H9 (cell line): ENCODE measurements at regions not wholly inside any gene's neighbourhood (a gene's known extent, or its start where the extent isn't known, plus 50 kb on each side); places are given as distances from the start of the nearest gene placed in this dataset.

Source experiments
- DNase-seq: peaks from one replicate; pipeline ENCODE4 v3.0.0-alpha.2; 2017
- H2AFZ ChIP-seq: one replicate; pipeline ENCODE4 v1.6.1; 2013; ENCODE audit warnings: mild to moderate bottlenecking, low read length, control low read depth, moderate library complexity
- H2AK5ac ChIP-seq: 2 replicates; pipeline ENCODE4 v1.6.1; 2013; ENCODE audit warnings: low read length, control low read depth, mixed read lengths; ENCODE audit not compliant: insufficient read length
- H2BK120ac ChIP-seq: one replicate; pipeline ENCODE4 v1.6.1; 2013; ENCODE audit warnings: low read depth, mild to moderate bottlenecking, low read length, control low read depth, inconsistent platforms; ENCODE audit not compliant: poor library complexity, severe bottlenecking
- H2BK12ac ChIP-seq: 2 replicates; pipeline ENCODE4 v1.6.1; 2013; ENCODE audit warnings: low read length, control low read depth, mixed read lengths, low read depth; ENCODE audit not compliant: insufficient read length
- H2BK15ac ChIP-seq: 2 replicates; pipeline ENCODE4 v1.6.1; 2013; ENCODE audit warnings: low read depth, low read length, control low read depth
- H2BK20ac ChIP-seq: one replicate; pipeline ENCODE4 v1.6.1; 2013; ENCODE audit warnings: low read depth, mild to moderate bottlenecking, low read length, control low read depth, inconsistent platforms; ENCODE audit not compliant: poor library complexity, severe bottlenecking
- H2BK5ac ChIP-seq: 2 replicates; pipeline ENCODE4 v1.6.1; 2013; ENCODE audit warnings: low read length, control low read depth, mixed read lengths; ENCODE audit not compliant: insufficient read length
- H3K14ac ChIP-seq: 2 replicates; pipeline ENCODE4 v1.6.1; 2013; ENCODE audit warnings: low read length, control low read depth; ENCODE audit not compliant: insufficient read depth
- H3K18ac ChIP-seq: 2 replicates; pipeline ENCODE4 v1.6.1; 2013; ENCODE audit warnings: low read depth, mild to moderate bottlenecking, mixed read lengths, low read length, control low read depth; ENCODE audit not compliant: insufficient read length
- H3K23ac ChIP-seq: 2 replicates; pipeline ENCODE4 v1.6.1; 2013; ENCODE audit warnings: low read length, control low read depth, mixed read lengths, low read depth; ENCODE audit not compliant: insufficient read length
- H3K23me2 ChIP-seq: 2 replicates; pipeline ENCODE4 v1.6.1; 2013; ENCODE audit warnings: low read depth, mild to moderate bottlenecking, mixed read lengths, low read length, control low read depth; ENCODE audit not compliant: insufficient read length, poor library complexity, severe bottlenecking
- H3K27ac ChIP-seq: 2 replicates; pipeline ENCODE4 v1.5.1; 2013; ENCODE audit warnings: low read length, control low read depth, mixed read lengths, low read depth; ENCODE audit not compliant: insufficient read length
- H3K27me3 ChIP-seq: 2 replicates; pipeline ENCODE4 v1.6.1; 2013; ENCODE audit warnings: low read length, control low read depth, inconsistent platforms; ENCODE audit not compliant: insufficient read depth
- H3K4ac ChIP-seq: 2 replicates; pipeline ENCODE4 v1.6.1; 2013; ENCODE audit warnings: low read depth, mild to moderate bottlenecking, control low read depth, inconsistent platforms, low read length, moderate library complexity
- H3K4me1 ChIP-seq: 2 replicates; pipeline ENCODE4 v1.6.1; 2013; ENCODE audit warnings: low read length, control low read depth, inconsistent platforms; ENCODE audit not compliant: insufficient read depth
- H3K4me2 ChIP-seq: 2 replicates; pipeline ENCODE4 v1.6.1; 2013; ENCODE audit warnings: low read length, control low read depth, mixed read lengths; ENCODE audit not compliant: insufficient read length, insufficient read depth
- H3K56ac ChIP-seq: 2 replicates; pipeline ENCODE4 v1.6.1; 2013; ENCODE audit warnings: low read depth, mild to moderate bottlenecking, mixed read lengths, low read length, control low read depth; ENCODE audit not compliant: insufficient read length
- H3K79me1 ChIP-seq: 2 replicates; pipeline ENCODE4 v1.6.1; 2013; ENCODE audit warnings: low read depth, mild to moderate bottlenecking, moderate library complexity, low read length, control low read depth, inconsistent platforms; ENCODE audit not compliant: insufficient read depth, poor library complexity, severe bottlenecking
- H3K79me2 ChIP-seq: 2 replicates; pipeline ENCODE4 v1.6.1; 2013; ENCODE audit warnings: low read length, control low read depth, inconsistent platforms; ENCODE audit not compliant: insufficient read depth
- H3K9ac ChIP-seq: 2 replicates; pipeline ENCODE4 v1.6.1; 2013; ENCODE audit warnings: low read length, control low read depth, mixed read lengths; ENCODE audit not compliant: insufficient read length; ENCODE audit errors: extremely low read depth
- H3K9me3 ChIP-seq: one replicate; pipeline ENCODE4 v1.6.1; 2013; ENCODE audit warnings: low read depth, low read length, inconsistent platforms; ENCODE audit not compliant: control insufficient read depth
- H3T11ph ChIP-seq: one replicate; pipeline ENCODE4 v1.6.1; 2013; ENCODE audit warnings: mild to moderate bottlenecking, low read length, control low read depth, inconsistent platforms
- H4K20me1 ChIP-seq: one replicate; pipeline ENCODE4 v1.6.1; 2013; ENCODE audit not compliant: control insufficient read depth, insufficient read length, insufficient read depth
- H4K5ac ChIP-seq: 2 replicates; pipeline ENCODE4 v1.6.1; 2013; ENCODE audit warnings: low read depth, mild to moderate bottlenecking, mixed read lengths, low read length, control low read depth; ENCODE audit not compliant: insufficient read length
- H4K8ac ChIP-seq: replicated peaks from 2 replicates; pipeline ENCODE4 v1.6.1; 2013; ENCODE audit warnings: low read length, control low read depth, mixed read lengths, low read depth; ENCODE audit not compliant: insufficient read length
- H4K91ac ChIP-seq: 2 replicates; pipeline ENCODE4 v1.6.1; 2013; ENCODE audit warnings: low read depth, mild to moderate bottlenecking, moderate library complexity, mixed read lengths, low read length, control low read depth; ENCODE audit not compliant: insufficient read length
- H3K27ac Mint-ChIP-seq, 3 experiments: 2 replicates in 2 of 3; 3 replicates in 1 of 3; pipeline ENCODE4 v1.8.0; 2020 to 2021; ENCODE audit warnings: mixed read lengths in 3 of 3, mild to moderate bottlenecking in 1 of 3, moderate library complexity in 1 of 3
- H3K27me3 Mint-ChIP-seq: 2 replicates; pipeline ENCODE4 v1.8.0; 2021; ENCODE audit warnings: low read depth, mild to moderate bottlenecking, moderate library complexity, mixed read lengths
- H3K36me3 Mint-ChIP-seq, 3 experiments: 2 replicates in 2 of 3; 3 replicates in 1 of 3; pipeline ENCODE4 v1.8.0; 2020 to 2021; ENCODE audit warnings: low read depth in 3 of 3, mixed read lengths in 3 of 3; ENCODE audit not compliant: insufficient read depth in 1 of 3
- H3K4me1 Mint-ChIP-seq, 2 experiments: 2 replicates each; pipeline ENCODE4 v1.8.0; 2020; ENCODE audit warnings: mixed read lengths in 2 of 2
- H3K4me3 Mint-ChIP-seq, 2 experiments: 2 replicates in 1 of 2; 3 replicates in 1 of 2; pipeline ENCODE4 v1.8.0; 2020 to 2021; ENCODE audit warnings: mild to moderate bottlenecking in 2 of 2, mixed read lengths in 2 of 2, moderate library complexity in 1 of 2
- H3K9me3 Mint-ChIP-seq, 2 experiments: 2 replicates in 1 of 2; 3 replicates in 1 of 2; pipeline ENCODE4 v1.8.0; 2020; ENCODE audit warnings: mild to moderate bottlenecking in 2 of 2, mixed read lengths in 2 of 2, moderate library complexity in 1 of 2
- CTCF ChIP-seq: fragments of 200-600 bp; sonication (generic); conservative IDR thresholded peaks from 3 replicates; pipeline ENCODE4 v1.8.0; 2021; ENCODE audit warnings: antibody characterized with exemption, mild to moderate bottlenecking
- WGBS: extraction: QIAGEN DNeasy Blood & Tissue Kit; methylation state at CpG from one replicate; pipeline ENCODE4 v1.1.7; 2013; ENCODE audit warnings: missing lambda C conversion rate, low lambda C conversion rate, mixed read lengths; ENCODE audit not compliant: insufficient read length; ENCODE audit errors: extremely low coverage; 5-methylcytosine and 5-hydroxymethylcytosine counted together

GRCh38 chr3:39724233-39724846 lies 85.1 kb upstream of the MYRIP start:
- no peak overlapping the region for H3T11ph ChIP-seq

More at GRCh38 chr3:39724233-39724846, 85.1 kb upstream of the MYRIP start:
- Histone ChIP-seq H3K27me3 (no peaks in the 10 kb centered on the region), H4K8ac (no peak overlapping the region), H4K5ac (no peak overlapping the region), H3K79me2 (no peaks in the 10 kb centered on the region), H2AK5ac (no peak overlapping the region), H3K4me1 (no peaks in the 10 kb centered on the region), H3K14ac (no peak overlapping the region), H4K91ac (no peak overlapping the region), H2BK120ac (no peak overlapping the region), H4K20me1 (no peaks in the 10 kb centered on the region), H3K9ac (no peak overlapping the region), H2BK5ac (no peak overlapping the region), H3K18ac (no peak overlapping the region), H2BK12ac (no peak overlapping the region), H3K27ac (no peak overlapping the region), H3K56ac (no peak overlapping the region), H2AFZ (no peak overlapping the region), H3K23me2 (no peaks in the 10 kb centered on the region), H3K23ac (no peak overlapping the region), H3K4ac (no peak overlapping the region), H3K4me2 (no peak overlapping the region), H3K79me1 (no peaks in the 10 kb centered on the region), H2BK15ac (no peak overlapping the region), H2BK20ac (no peak overlapping the region), H3K9me3 (no peaks in the 10 kb centered on the region)
- H3K27me3 Mint-ChIP-seq: no peaks in the 10 kb centered on the region
- no peak for DNase-seq
- no peak overlapping the region for H3K27ac Mint-ChIP-seq
- TF ChIP-seq CTCF: peak; percentile 59; the same call in 2 of the 3 replicates
- no CpG with 5 or more reads among the region's 1 CpG for WGBS
- H3K4me1 Mint-ChIP-seq: peaks cover 4 to 5% of the 10 kb centered on the region in 2 experiments; a peak in 2 of 4 replicates
- no peaks in the 10 kb centered on the region for H3K36me3 Mint-ChIP-seq
- no peaks in the 10 kb centered on the region for H3K9me3 Mint-ChIP-seq
- no peak overlapping the region for H3K4me3 Mint-ChIP-seq
